SH-SY5Y (cell line): ENCODE measurements at regions not wholly inside any gene's neighbourhood (a gene's known extent, or its start where the extent isn't known, plus 50 kb on each side); places are given as distances from the start of the nearest gene placed in this dataset.

Experiments
- GATA2 ChIP-seq: IDR thresholded peaks from 2 replicates; pipeline ENCODE4 v1.6.1; 2011; ENCODE audit warnings: mild to moderate bottlenecking, low read depth, low read length
- GATA3 ChIP-seq: IDR thresholded peaks from 2 replicates; pipeline ENCODE4 v1.6.1; 2011; ENCODE audit warnings: low read depth, mild to moderate bottlenecking, low read length, moderate library complexity

- no peak for TF ChIP-seq GATA2
- TF ChIP-seq GATA3, result no peak
These were observed 51.2 kb upstream of the ABCC4 start for GRCh38 chr13:95352486-95352885.
